Activated CD4-positive, alpha-beta T cell treated with anti-CD3 and anti-CD28 coated beads, Interleukin-2, amount 50 U/mL, for 48 hours (primary cell): ENCODE measurements at regions not wholly inside any gene's neighbourhood (a gene's known extent, or its start where the extent isn't known, plus 50 kb on each side); places are given as distances from the start of the nearest gene placed in this dataset.

Source experiments
- DNase-seq, 2 experiments: peaks; one replicate each; pipeline ENCODE4 v3.0.0-alpha.2; 2020

DNA sequence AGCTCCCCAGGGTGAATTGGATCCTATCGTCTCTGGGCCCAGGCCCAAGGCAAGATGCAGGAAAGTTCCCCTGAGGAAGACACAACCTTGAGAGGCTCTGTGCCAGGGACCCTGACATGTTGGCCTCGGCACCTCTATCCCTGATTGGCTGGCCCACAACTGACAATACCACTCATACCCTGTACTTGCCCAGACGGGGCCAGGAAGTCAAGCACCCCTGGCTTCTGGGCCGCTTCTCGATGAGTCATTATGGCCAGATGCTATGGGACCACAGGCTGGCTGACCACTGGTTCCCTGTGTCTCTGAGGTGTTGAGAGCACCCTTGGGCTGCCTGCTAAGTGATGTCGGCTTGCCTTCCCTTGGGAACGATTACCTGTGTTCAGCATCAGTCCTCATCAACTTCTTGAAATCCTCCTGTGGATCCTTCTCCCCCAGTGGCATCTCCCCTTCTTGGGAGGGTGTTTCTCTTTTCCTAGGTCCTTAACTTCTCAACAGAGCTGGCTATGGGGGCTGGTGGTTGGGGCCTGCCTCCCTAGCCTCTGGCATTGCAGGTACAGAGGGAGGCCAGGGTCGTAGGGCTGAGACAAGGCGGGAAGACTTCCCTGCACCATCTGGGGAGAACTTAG lies 54.5 kb upstream of the MAMLD1 start:
- DNase-seq = no peak

DNA sequence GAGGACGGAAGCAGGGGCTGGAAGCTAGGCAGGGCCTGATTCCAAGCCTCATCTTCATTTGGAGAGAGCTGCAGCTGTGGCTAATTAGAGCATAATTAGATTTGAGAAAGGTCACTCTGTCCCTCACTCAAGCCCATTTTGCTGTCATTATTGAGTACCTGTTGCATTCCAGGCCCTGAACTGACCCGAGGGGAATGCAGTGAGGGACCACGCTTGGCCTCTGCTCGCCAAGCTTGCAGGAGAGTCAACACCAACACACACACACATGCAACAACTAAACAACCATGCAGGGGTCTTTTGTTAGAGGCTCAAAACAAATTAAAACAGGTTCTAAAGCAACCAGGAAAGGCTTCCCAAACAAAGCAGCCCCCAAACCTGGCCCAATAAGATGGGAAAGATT lies 52.7 kb upstream of the MAMLD1 start:
- no peak for DNase-seq

DNA sequence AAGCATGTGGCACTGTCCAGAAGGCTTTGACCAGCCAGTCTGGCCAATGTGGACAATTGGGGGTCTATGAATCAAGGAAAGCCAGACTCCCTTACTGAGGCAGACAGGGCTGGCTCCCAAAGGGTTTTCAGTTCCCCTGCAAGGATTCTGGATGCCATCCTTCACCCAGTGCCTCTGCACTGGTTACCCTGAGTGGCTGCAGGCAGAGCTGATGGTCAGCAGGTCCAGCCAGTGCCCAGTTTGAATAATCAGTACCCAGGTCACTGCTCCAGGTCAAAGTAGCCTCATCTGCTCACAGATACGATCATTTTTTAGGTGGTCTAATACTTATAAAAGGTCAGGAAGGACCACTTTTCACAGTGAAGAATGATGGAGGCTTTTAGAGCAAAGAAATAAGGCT lies 52.2 kb upstream of the MAMLD1 start:
- no peak for DNase-seq

DNA sequence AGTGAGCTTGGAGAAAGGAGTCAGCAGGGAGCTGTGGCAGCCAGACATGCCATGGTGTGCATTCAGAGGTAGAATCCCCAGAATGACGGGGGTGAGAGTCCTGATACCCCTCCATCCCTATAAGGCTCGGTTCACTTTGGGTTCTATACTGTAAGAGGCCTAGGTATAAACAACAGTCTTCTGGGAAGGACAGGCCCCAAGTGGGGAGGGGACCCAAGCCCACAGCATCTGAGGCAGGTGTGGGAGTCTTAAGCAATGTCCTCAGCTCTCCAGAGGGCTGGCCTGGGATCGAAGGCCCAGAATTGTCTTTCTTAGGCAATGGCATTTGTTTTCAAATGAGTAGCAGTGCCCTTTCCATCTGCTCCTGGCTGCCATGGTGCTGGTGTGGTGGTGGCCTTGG lies 50.2 kb upstream of the MAMLD1 start:
- DNase-seq = no peak
